Endothelial cell of umbilical vein (primary cell): ENCODE measurements at regions not wholly inside any gene's neighbourhood (a gene's known extent, or its start where the extent isn't known, plus 50 kb on each side); places are given as distances from the start of the nearest gene placed in this dataset.

Experiments used
- BruUV-seq: library from RNA; stranded (reverse); fragments of 400-500 nt; replicated peaks from 2 replicates; lab custom pipeline; 2021; lab: Mats Ljungman, UMichigan
- CTCF ChIA-PET: fragments of 300-600, 350-600 bp; sonication (Branson Sonifier 250); formaldehyde crosslinking; loops from one replicate; lab custom pipeline; 2021; ENCODE audit warnings: antibody characterized with exemption, inconsistent platforms; lab: Charles Lee
- POLR2A ChIA-PET: fragments of 300-600, 350-600 bp; sonication (Branson Sonifier 250); formaldehyde crosslinking; loops from one replicate; lab custom pipeline; 2021; ENCODE audit warnings: antibody characterized with exemption, inconsistent platforms; lab: Charles Lee
- DNase-seq: peaks from one replicate; pipeline ENCODE4 v3.0.0-alpha.2; 2011; ENCODE audit warnings: low read depth, low spot score
- FAIRE-seq: peaks from 2 replicates; lab custom pipeline; 2011; peaks lifted over from hg19 to GRCh38; lab: Jason Lieb, UNC
- H2AFZ ChIP-seq: 2 replicates; pipeline ENCODE4 v1.6.0; 2012; ENCODE audit warnings: low read depth, low read length, control low read depth, inconsistent platforms
- H3K27ac ChIP-seq: 2 replicates; pipeline ENCODE4 v1.5.1; 2011; ENCODE audit warnings: low read depth, mild to moderate bottlenecking, control low read depth, low read length, moderate library complexity; ENCODE audit not compliant: insufficient read depth
- H3K27me3 ChIP-seq, 2 experiments: 2 replicates each; pipeline versions ENCODE4 v1.6.0 to v1.6.1; 2011; ENCODE audit warnings: low read length in 2 of 2, mixed read lengths in 1 of 2; ENCODE audit not compliant: control insufficient read depth in 2 of 2, insufficient read depth in 2 of 2
- H3K36me3 ChIP-seq, 2 experiments: 2 replicates in 1 of 2; 3 replicates in 1 of 2; pipeline ENCODE4 v1.5.1; 2011; ENCODE audit warnings: low read length in 2 of 2, mild to moderate bottlenecking in 1 of 2, moderate library complexity in 1 of 2; ENCODE audit not compliant: control insufficient read depth in 2 of 2, insufficient read depth in 2 of 2; ENCODE audit errors: extremely low read depth in 1 of 2
- H3K4me1 ChIP-seq: 3 replicates; pipeline ENCODE4 v1.5.1; 2011; ENCODE audit warnings: mild to moderate bottlenecking, low read length; ENCODE audit not compliant: control insufficient read depth, insufficient read depth; ENCODE audit errors: extremely low read depth
- H3K4me2 ChIP-seq: 2 replicates; pipeline ENCODE4 v1.6.1; 2011; ENCODE audit warnings: low read length, control low read depth, mixed read lengths; ENCODE audit not compliant: insufficient read depth
- H3K4me3 ChIP-seq, 3 experiments: fragments of 200-600 bp in 1 of 3; sonication (generic), shearing (Covaris generic) in 1 of 3; replicated peaks in 1 of 3; 2 replicates each; pipeline ENCODE4 v1.5.1; 2011 to 2016; ENCODE audit warnings: control low read depth in 3 of 3, low read length in 3 of 3, mild to moderate bottlenecking in 2 of 3, inconsistent platforms in 1 of 3, low read depth in 1 of 3, moderate library complexity in 1 of 3; ENCODE audit not compliant: insufficient read depth in 1 of 3
- H3K79me2 ChIP-seq: 2 replicates; pipeline ENCODE4 v1.6.0; 2012; ENCODE audit warnings: low read length, inconsistent platforms; ENCODE audit not compliant: control insufficient read depth, insufficient read depth
- H3K9ac ChIP-seq: replicated peaks from 2 replicates; pipeline ENCODE3; 2011; ENCODE audit warnings: low read length, control low read depth; ENCODE audit not compliant: insufficient read depth; ENCODE audit errors: extremely low read depth
- H3K9me1 ChIP-seq: replicated peaks from 3 replicates; pipeline ENCODE4 v1.6.0; 2011; ENCODE audit warnings: mild to moderate bottlenecking, low read length; ENCODE audit not compliant: control insufficient read depth, insufficient read depth; ENCODE audit errors: extremely low read depth
- H3K9me3 ChIP-seq: replicated peaks from 2 replicates; pipeline ENCODE4 v1.5.1; 2012; ENCODE audit warnings: low read length, inconsistent platforms; ENCODE audit not compliant: control insufficient read depth, insufficient read depth
- H4K20me1 ChIP-seq: replicated peaks from 2 replicates; pipeline ENCODE3; 2011; ENCODE audit warnings: mild to moderate bottlenecking, low read length; ENCODE audit not compliant: control insufficient read depth, insufficient read depth; ENCODE audit errors: extremely low read depth
- EZH2 ChIP-seq: IDR thresholded peaks from 2 replicates; pipeline ENCODE4 v1.6.1; 2012; ENCODE audit warnings: borderline replicate concordance, low read depth, mild to moderate bottlenecking, moderate library complexity, low read length, inconsistent platforms; ENCODE audit not compliant: severe bottlenecking
- FOS ChIP-seq: IDR thresholded peaks from 2 replicates; pipeline ENCODE4 v1.6.1; 2011; ENCODE audit warnings: mild to moderate bottlenecking, low read length, moderate library complexity, borderline replicate concordance; ENCODE audit not compliant: insufficient read depth
- GATA2 ChIP-seq: IDR thresholded peaks from 2 replicates; pipeline ENCODE4 v1.7.0; 2011; ENCODE audit warnings: low read depth, mild to moderate bottlenecking, moderate library complexity, mixed read lengths, low read length; ENCODE audit not compliant: insufficient read length, insufficient read depth
- JUN ChIP-seq: IDR thresholded peaks from 2 replicates; pipeline ENCODE4 v1.6.1; 2011; ENCODE audit warnings: borderline replicate concordance, low read depth; ENCODE audit not compliant: insufficient read length, insufficient read depth
- MYC ChIP-seq: IDR thresholded peaks from one replicate; pipeline ENCODE4 v1.6.1; 2011; ENCODE audit warnings: mild to moderate bottlenecking, low read depth, low read length
- POLR2A ChIP-seq: IDR thresholded peaks from 2 replicates; pipeline ENCODE4 v1.6.1; 2012; ENCODE audit warnings: low read depth, mild to moderate bottlenecking, control low read depth, low read length
- POLR2AphosphoS5 ChIP-seq: IDR thresholded peaks from 2 replicates; pipeline ENCODE4 v1.6.1; 2012; ENCODE audit warnings: low read depth, mild to moderate bottlenecking, control low read depth, low read length, moderate library complexity; ENCODE audit not compliant: insufficient read depth
- dilution Hi-C: fragments of 300-500 bp; cut with MboI; formaldehyde crosslinking; loops from one replicate; pipeline ENCODE4 v1.15.0; 2019; ENCODE audit warnings: low sequenced_read_pairs; ENCODE audit not compliant: extremely low pct_ligation_motif_present
- intact Hi-C: fragments of 100-400 bp; cut with micrococcal nuclease; formaldehyde crosslinking; loops from one replicate; pipeline ENCODE4 v1.10.0; 2022
- TF ChIP-seq, protein P1 (sequence below): IDR thresholded peaks from 2 replicates; pipeline ENCODE4 v1.6.1; 2011; ENCODE audit not compliant: insufficient read depth, insufficient read length
- TF ChIP-seq, protein P2 (sequence below), 2 donors: IDR thresholded peaks; 1 replicate in 1 of 2; 2 replicates in 1 of 2; pipeline ENCODE4 v1.5.1; 2011; ENCODE audit warnings: low read length in 2 of 2, mild to moderate bottlenecking in 2 of 2, moderate library complexity in 2 of 2, control low read depth in 1 of 2, inconsistent platforms in 1 of 2, low read depth in 1 of 2; ENCODE audit not compliant: insufficient read depth in 1 of 2; ENCODE audit errors: extremely low read depth in 1 of 2

GRCh38 chrY:15951041-15951440 is 1426.7 kb downstream of the NLGN4Y start:
- H2AFZ ChIP-seq: no peak overlapping the region
- no peaks in the 10 kb centered on the region for H3K79me2 ChIP-seq
- H3K4me3 ChIP-seq: no peak overlapping the region
- TF ChIP-seq POLR2AphosphoS5 (no peak), MYC (no peak), JUN (no peak), FOS (no peak), GATA2 (no peak), POLR2A (no peak), EZH2 (no peak)
- TF ChIP-seq, protein P1, sequence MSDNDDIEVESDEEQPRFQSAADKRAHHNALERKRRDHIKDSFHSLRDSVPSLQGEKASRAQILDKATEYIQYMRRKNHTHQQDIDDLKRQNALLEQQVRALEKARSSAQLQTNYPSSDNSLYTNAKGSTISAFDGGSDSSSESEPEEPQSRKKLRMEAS: no peak
- TF ChIP-seq, protein P2, sequence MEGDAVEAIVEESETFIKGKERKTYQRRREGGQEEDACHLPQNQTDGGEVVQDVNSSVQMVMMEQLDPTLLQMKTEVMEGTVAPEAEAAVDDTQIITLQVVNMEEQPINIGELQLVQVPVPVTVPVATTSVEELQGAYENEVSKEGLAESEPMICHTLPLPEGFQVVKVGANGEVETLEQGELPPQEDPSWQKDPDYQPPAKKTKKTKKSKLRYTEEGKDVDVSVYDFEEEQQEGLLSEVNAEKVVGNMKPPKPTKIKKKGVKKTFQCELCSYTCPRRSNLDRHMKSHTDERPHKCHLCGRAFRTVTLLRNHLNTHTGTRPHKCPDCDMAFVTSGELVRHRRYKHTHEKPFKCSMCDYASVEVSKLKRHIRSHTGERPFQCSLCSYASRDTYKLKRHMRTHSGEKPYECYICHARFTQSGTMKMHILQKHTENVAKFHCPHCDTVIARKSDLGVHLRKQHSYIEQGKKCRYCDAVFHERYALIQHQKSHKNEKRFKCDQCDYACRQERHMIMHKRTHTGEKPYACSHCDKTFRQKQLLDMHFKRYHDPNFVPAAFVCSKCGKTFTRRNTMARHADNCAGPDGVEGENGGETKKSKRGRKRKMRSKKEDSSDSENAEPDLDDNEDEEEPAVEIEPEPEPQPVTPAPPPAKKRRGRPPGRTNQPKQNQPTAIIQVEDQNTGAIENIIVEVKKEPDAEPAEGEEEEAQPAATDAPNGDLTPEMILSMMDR (IDR thresholded peaks at IDR 0.05; ENCODE audit: extremely low read depth in 1 of 2, insufficient read depth in 1 of 2, low read depth in 1 of 2, low read length in 2 of 2): no peak
- BruUV-seq: no TSS peak
- H3K9me1 ChIP-seq: no peaks in the 10 kb centered on the region
- dilution Hi-C loops: no loop called here
- H3K9me3 ChIP-seq: no peaks in the 10 kb centered on the region
- H3K27ac ChIP-seq: no peak overlapping the region
- CTCF ChIA-PET: no interaction called here
- intact Hi-C loops: no loop called here
- DNase-seq (no peak), FAIRE-seq (no peak)
- POLR2A ChIA-PET: no interaction called here
- H3K27me3 ChIP-seq: no peaks in the 10 kb centered on the region
- no peak overlapping the region for H3K4me2 ChIP-seq
- H3K9ac ChIP-seq: no peak overlapping the region
- H3K4me1 ChIP-seq: no peaks in the 10 kb centered on the region
- no peaks in the 10 kb centered on the region for H4K20me1 ChIP-seq
- H3K36me3 ChIP-seq: no peaks in the 10 kb centered on the region
